ENCODE measurements at regions not wholly inside any gene's neighbourhood (a gene's known extent, or its start where the extent isn't known, plus 50 kb on each side); places are given as distances from the start of the nearest gene placed in this dataset.

GRCh38 chr3:67804578-67804977, 150.2 kb upstream of the SUCLG2 start:
- no peak overlapping the region for H3K4me3 ChIP-seq (ENCODE audit: low read length)
- no peak for TF ChIP-seq CTCF (IDR thresholded peaks at IDR 0.05; ENCODE audit: insufficient read depth, low read depth, low read length, missing control alignments)
- DNase-seq (ENCODE audit: low read depth), result no peak

DNA sequence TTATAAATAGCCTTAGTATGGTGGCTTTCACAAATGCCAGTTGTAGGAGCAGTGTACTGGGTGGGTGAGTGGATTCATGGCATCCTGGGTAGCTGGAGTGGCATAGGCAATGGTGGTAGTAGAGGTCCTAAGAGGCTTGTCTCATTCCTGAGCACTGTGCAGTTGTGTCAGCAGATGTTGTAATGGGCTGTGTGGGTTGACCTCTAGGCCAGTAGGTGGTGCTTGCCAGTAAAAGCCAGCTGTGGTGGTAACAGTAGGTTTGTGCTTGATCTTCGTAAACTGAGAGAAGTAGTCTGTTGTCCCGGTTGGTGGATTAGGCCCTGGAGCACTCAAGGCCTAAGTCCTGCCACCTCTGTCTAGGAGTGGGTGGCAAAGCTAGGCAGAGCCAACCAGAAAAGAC, 149.7 kb upstream of the SUCLG2 start:
- no peak for DNase-seq (ENCODE audit: low read depth)
- TF ChIP-seq CTCF (IDR thresholded peaks at IDR 0.05; ENCODE audit: insufficient read depth, low read depth, low read length, missing control alignments), result no peak
- no peak overlapping the region for H3K4me3 ChIP-seq (ENCODE audit: low read length)

DNA sequence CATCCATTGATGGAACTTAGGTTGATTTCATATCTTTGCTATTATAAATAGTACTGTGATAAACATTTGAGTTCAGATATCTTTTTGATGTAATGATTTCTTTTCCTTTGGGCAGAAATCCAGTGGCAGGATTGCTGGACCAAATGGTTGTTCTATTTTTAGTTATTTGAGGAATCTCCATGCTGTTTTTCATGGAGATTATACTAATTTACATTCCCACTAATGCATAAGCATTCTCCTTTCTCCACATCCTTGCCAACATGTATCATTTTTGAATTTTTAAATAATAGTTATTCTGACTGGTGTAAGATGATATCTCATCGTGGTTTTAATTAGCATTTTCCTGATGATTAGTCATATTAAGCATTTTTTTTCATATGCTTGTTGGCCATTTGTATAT, 144.0 kb upstream of the SUCLG2 start:
- H3K4me3 ChIP-seq (ENCODE audit: low read length), result no peak overlapping the region
- no peak for DNase-seq (ENCODE audit: low read depth)
- no peak for TF ChIP-seq CTCF (IDR thresholded peaks at IDR 0.05; ENCODE audit: insufficient read depth, low read depth, low read length, missing control alignments)

GRCh38 chr3:67791620-67792019, 137.2 kb upstream of the SUCLG2 start:
- no peak overlapping the region for H3K4me3 ChIP-seq (ENCODE audit: low read length)
- DNase-seq (ENCODE audit: low read depth), result no peak
- TF ChIP-seq CTCF (IDR thresholded peaks at IDR 0.05; ENCODE audit: insufficient read depth, low read depth, low read length, missing control alignments), result no peak

- TF ChIP-seq CTCF (IDR thresholded peaks at IDR 0.05; ENCODE audit: insufficient read depth, low read depth, low read length, missing control alignments), result peak; percentile 54
- peak; percentile 56 for DNase-seq (ENCODE audit: low read depth)
These were observed 135.6 kb upstream of the SUCLG2 start for GRCh38 chr3:67790043-67790442.

GRCh38 chr3:67788396-67788795, 134.0 kb upstream of the SUCLG2 start:
- no peak overlapping the region for H3K4me3 ChIP-seq (ENCODE audit: low read length)
- no peak for DNase-seq (ENCODE audit: low read depth)
- no peak for TF ChIP-seq CTCF (IDR thresholded peaks at IDR 0.05; ENCODE audit: insufficient read depth, low read depth, low read length, missing control alignments)

More at GRCh38 chr3:67790043-67790442, 135.6 kb upstream of the SUCLG2 start:
- no peak overlapping the region for H3K4me3 ChIP-seq (ENCODE audit: low read length)

All from epithelial cell of esophagus (primary cell).